ENCODE measurements at regions not wholly inside any gene's neighbourhood (a gene's known extent, or its start where the extent isn't known, plus 50 kb on each side); places are given as distances from the start of the nearest gene placed in this dataset.

DNA sequence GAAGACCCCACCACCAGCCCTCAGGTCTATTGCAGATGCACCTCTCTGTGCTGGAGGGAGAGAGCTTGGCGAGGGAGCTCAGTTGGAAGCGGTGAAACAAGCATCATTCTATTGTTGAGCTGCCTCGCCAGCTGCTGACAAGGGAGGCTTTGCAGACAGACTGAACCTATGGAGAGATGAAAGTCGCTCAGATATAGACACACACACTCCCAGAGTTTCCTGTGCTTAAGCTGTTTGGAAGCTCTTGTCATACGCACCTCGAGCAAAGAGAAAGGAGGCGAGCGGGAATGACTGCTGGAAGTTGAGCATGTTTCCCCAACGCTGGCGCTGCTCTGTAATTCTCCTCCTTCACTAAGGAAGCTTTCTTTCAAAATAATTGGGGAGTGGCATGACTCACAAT, 126.1 kb downstream of the TRIM29 start:
- H2AK5ac ChIP-seq (ENCODE audit: insufficient read length, low read length) = no peak overlapping the region
- H2BK120ac ChIP-seq (ENCODE audit: low read depth, low read length, poor library complexity, severe bottlenecking) = no peak overlapping the region
- no peak overlapping the region for H4K5ac ChIP-seq (ENCODE audit: insufficient read length, low read depth, low read length)
- no peak overlapping the region for H2BK20ac ChIP-seq (ENCODE audit: low read depth, low read length, poor library complexity, severe bottlenecking)
- WGBS (ENCODE audit: extremely low coverage, insufficient read length, low lambda C conversion rate) = no CpG with 5 or more reads among the region's 10 CpGs
- Mint-ChIP-seq H3K27ac (no peak overlapping the region), H3K4me3 (no peak overlapping the region; a peak in 1 of 5 replicates), H3K27me3 (ENCODE audit: low read depth) (peaks cover 66% of the 10 kb centered on the region), H3K4me1 (peaks cover 47 to 51% of the 10 kb centered on the region in 2 experiments), H3K36me3 (ENCODE audit: insufficient read depth in 1 of 3, low read depth in 3 of 3) (no peaks in the 10 kb centered on the region), H3K9me3 (no peaks in the 10 kb centered on the region)
- H4K8ac ChIP-seq (replicated peaks; ENCODE audit: insufficient read length, low read depth, low read length) = no peak overlapping the region
- no peak overlapping the region for H2BK12ac ChIP-seq (ENCODE audit: insufficient read length, low read depth, low read length)
- TF ChIP-seq CTCF (conservative IDR thresholded peaks at IDR 0.05) = no peak
- no peaks in the 10 kb centered on the region; the same call in 1 of the 2 replicates for H3K27me3 ChIP-seq (ENCODE audit: insufficient read depth, low read length)
- H3K79me2 ChIP-seq (ENCODE audit: insufficient read depth, low read length) = no peaks in the 10 kb centered on the region
- no peak overlapping the region for H2BK15ac ChIP-seq (ENCODE audit: low read depth, low read length)
- H3K9ac ChIP-seq (ENCODE audit: extremely low read depth, insufficient read length, low read length) = no peak overlapping the region
- H3K79me1 ChIP-seq (ENCODE audit: insufficient read depth, low read depth, low read length, poor library complexity, severe bottlenecking) = no peaks in the 10 kb centered on the region
- no peak overlapping the region for H3K4ac ChIP-seq (ENCODE audit: low read depth, low read length)
- H3K9me3 ChIP-seq (ENCODE audit: control insufficient read depth, low read depth, low read length) = no peaks in the 10 kb centered on the region
- no peaks in the 10 kb centered on the region for H4K20me1 ChIP-seq (ENCODE audit: control insufficient read depth, insufficient read depth, insufficient read length)
- H3K56ac ChIP-seq (ENCODE audit: insufficient read length, low read depth, low read length) = no peak overlapping the region
- H3K18ac ChIP-seq (ENCODE audit: insufficient read length, low read depth, low read length) = no peak overlapping the region
- no peak overlapping the region for H3K27ac ChIP-seq (ENCODE audit: insufficient read length, low read depth, low read length)
- no peak overlapping the region for H3T11ph ChIP-seq (ENCODE audit: low read length)
- no peaks in the 10 kb centered on the region for H3K23me2 ChIP-seq (ENCODE audit: insufficient read length, low read depth, low read length, poor library complexity, severe bottlenecking)
- no peak overlapping the region for H3K23ac ChIP-seq (ENCODE audit: insufficient read length, low read depth, low read length)
- no peak overlapping the region for H3K14ac ChIP-seq (ENCODE audit: insufficient read depth, low read length)
- no peak overlapping the region for H3K4me2 ChIP-seq (ENCODE audit: insufficient read depth, insufficient read length, low read length)
- no peak overlapping the region for H2BK5ac ChIP-seq (ENCODE audit: insufficient read length, low read length)
- H3K4me1 ChIP-seq (ENCODE audit: insufficient read depth, low read length) = no peaks in the 10 kb centered on the region
- no peak overlapping the region for H2AFZ ChIP-seq (ENCODE audit: low read length)
- H4K91ac ChIP-seq (ENCODE audit: insufficient read length, low read depth, low read length) = no peak overlapping the region
- no peak for DNase-seq
